ENCODE measurements at regions not wholly inside any gene's neighbourhood (a gene's known extent, or its start where the extent isn't known, plus 50 kb on each side); places are given as distances from the start of the nearest gene placed in this dataset.
A peak's percentile ranks its signal among the peaks of the same experiment; 100 is the strongest.

GRCh38 chr1:164480285-164480907 lies 78.6 kb upstream of the PBX1 start:
- H2BK5ac ChIP-seq (ENCODE audit: low read depth, low read length, poor library complexity, severe bottlenecking): no peak overlapping the region
- H3K27ac ChIP-seq (ENCODE audit: low read length, poor library complexity, severe bottlenecking): no peak overlapping the region
- H3K23ac ChIP-seq (ENCODE audit: low read length in 2 of 2): no peak overlapping the region
- H3K9me3 ChIP-seq (ENCODE audit: control insufficient read depth, low read length): no peaks in the 10 kb centered on the region
- WGBS: 100% methylated on average over 1 of the region's 1 CpG
- H3K14ac ChIP-seq (ENCODE audit: low read length in 2 of 2): no peak overlapping the region
- H2BK15ac ChIP-seq (ENCODE audit: low read depth, poor library complexity, severe bottlenecking): no peak overlapping the region
- H3K36me3 ChIP-seq (ENCODE audit: control insufficient read depth in 1 of 2, insufficient read depth in 2 of 2, low read depth in 1 of 2, low read length in 2 of 2): no peaks in the 10 kb centered on the region
- no peaks in the 10 kb centered on the region for H3K4me1 ChIP-seq (ENCODE audit: control insufficient read depth, insufficient read depth, low read depth, low read length)
- DNase-seq: no peak
- H3K4ac ChIP-seq (ENCODE audit: low read depth in 1 of 2, low read length in 2 of 2): no peak overlapping the region
- no peak overlapping the region for H4K8ac ChIP-seq (ENCODE audit: low read length)
- H4K91ac ChIP-seq (ENCODE audit: low read length): no peak overlapping the region
- no peak overlapping the region for H3K4me3 ChIP-seq (ENCODE audit: insufficient read depth in 1 of 2, low read depth in 1 of 2, low read length in 2 of 2)
- no peak overlapping the region for H2AK5ac ChIP-seq (ENCODE audit: low read length, severe bottlenecking)
- no peak overlapping the region for H3K9ac ChIP-seq (ENCODE audit: low read length)
- H2BK12ac ChIP-seq (ENCODE audit: low read length in 2 of 2): no peak overlapping the region
- H2AFZ ChIP-seq (ENCODE audit: low read depth, low read length): no peak overlapping the region
- no peak overlapping the region for H3K4me2 ChIP-seq (ENCODE audit: low read length, poor library complexity, severe bottlenecking)
- no peak overlapping the region for H3K18ac ChIP-seq (ENCODE audit: low read depth in 1 of 2, low read length in 2 of 2)
- H3K79me1 ChIP-seq (replicated peaks; ENCODE audit: low read length, poor library complexity, severe bottlenecking): no peaks in the 10 kb centered on the region
- H2BK120ac ChIP-seq (ENCODE audit: low read depth, low read length): no peak overlapping the region
- no peaks in the 10 kb centered on the region for H3K27me3 ChIP-seq (ENCODE audit: control insufficient read depth in 1 of 2, insufficient read depth in 1 of 2, low read length in 2 of 2)

- no peak overlapping the region for H2BK12ac ChIP-seq (ENCODE audit: low read length in 2 of 2)
- no peak overlapping the region for H3K23ac ChIP-seq (ENCODE audit: low read length in 2 of 2)
- H3K27ac ChIP-seq (ENCODE audit: low read length, poor library complexity, severe bottlenecking): no peak overlapping the region
- H3K18ac ChIP-seq (ENCODE audit: low read depth in 1 of 2, low read length in 2 of 2): no peak overlapping the region
- H3K4me3 ChIP-seq (ENCODE audit: insufficient read depth in 1 of 2, low read depth in 1 of 2, low read length in 2 of 2): no peak overlapping the region
- H3K4me1 ChIP-seq (ENCODE audit: control insufficient read depth, insufficient read depth, low read depth, low read length): no peaks in the 10 kb centered on the region
- 75% methylated on average over 3 of the region's 3 CpGs for WGBS
- H3K36me3 ChIP-seq (ENCODE audit: control insufficient read depth in 1 of 2, insufficient read depth in 2 of 2, low read depth in 1 of 2, low read length in 2 of 2): no peaks in the 10 kb centered on the region
- H4K91ac ChIP-seq (ENCODE audit: low read length): no peak overlapping the region
- no peak overlapping the region for H3K4ac ChIP-seq (ENCODE audit: low read depth in 1 of 2, low read length in 2 of 2)
- no peak overlapping the region for H2BK15ac ChIP-seq (ENCODE audit: low read depth, poor library complexity, severe bottlenecking)
- no peaks in the 10 kb centered on the region for H3K27me3 ChIP-seq (ENCODE audit: control insufficient read depth in 1 of 2, insufficient read depth in 1 of 2, low read length in 2 of 2)
- no peak overlapping the region for H3K4me2 ChIP-seq (ENCODE audit: low read length, poor library complexity, severe bottlenecking)
- no peaks in the 10 kb centered on the region for H3K9me3 ChIP-seq (ENCODE audit: control insufficient read depth, low read length)
- no peak for DNase-seq
- no peak overlapping the region for H2AK5ac ChIP-seq (ENCODE audit: low read length, severe bottlenecking)
- no peak overlapping the region for H3K9ac ChIP-seq (ENCODE audit: low read length)
- H2BK120ac ChIP-seq (ENCODE audit: low read depth, low read length): no peak overlapping the region
- no peak overlapping the region for H4K8ac ChIP-seq (ENCODE audit: low read length)
- H3K79me1 ChIP-seq (replicated peaks; ENCODE audit: low read length, poor library complexity, severe bottlenecking): no peaks in the 10 kb centered on the region
- H2BK5ac ChIP-seq (ENCODE audit: low read depth, low read length, poor library complexity, severe bottlenecking): no peak overlapping the region
- H3K14ac ChIP-seq (ENCODE audit: low read length in 2 of 2): no peak overlapping the region
- H2AFZ ChIP-seq (ENCODE audit: low read depth, low read length): no peak overlapping the region
These were observed 63.1 kb upstream of the PBX1 start for GRCh38 chr1:164495905-164496304.

- H3K9me3 ChIP-seq (ENCODE audit: control insufficient read depth, low read length): no peaks in the 10 kb centered on the region
- no peak overlapping the region for H3K4me2 ChIP-seq (ENCODE audit: low read length, poor library complexity, severe bottlenecking)
- H4K91ac ChIP-seq (ENCODE audit: low read length): no peak overlapping the region
- H3K4me1 ChIP-seq (ENCODE audit: control insufficient read depth, insufficient read depth, low read depth, low read length): no peaks in the 10 kb centered on the region
- H2AFZ ChIP-seq (ENCODE audit: low read depth, low read length): no peak overlapping the region
- 100% methylated on average over 2 of the region's 2 CpGs for WGBS
- H3K23ac ChIP-seq (ENCODE audit: low read length in 2 of 2): no peak overlapping the region
- no peaks in the 10 kb centered on the region for H3K79me1 ChIP-seq (replicated peaks; ENCODE audit: low read length, poor library complexity, severe bottlenecking)
- H3K4ac ChIP-seq (ENCODE audit: low read depth in 1 of 2, low read length in 2 of 2): no peak overlapping the region
- H3K27me3 ChIP-seq (ENCODE audit: control insufficient read depth in 1 of 2, insufficient read depth in 1 of 2, low read length in 2 of 2): no peaks in the 10 kb centered on the region
- no peak overlapping the region for H2BK5ac ChIP-seq (ENCODE audit: low read depth, low read length, poor library complexity, severe bottlenecking)
- H2BK15ac ChIP-seq (ENCODE audit: low read depth, poor library complexity, severe bottlenecking): no peak overlapping the region
- H3K4me3 ChIP-seq (ENCODE audit: insufficient read depth in 1 of 2, low read depth in 1 of 2, low read length in 2 of 2): no peak overlapping the region
- no peak for DNase-seq
- H3K14ac ChIP-seq (ENCODE audit: low read length in 2 of 2): no peak overlapping the region
- no peak overlapping the region for H2AK5ac ChIP-seq (ENCODE audit: low read length, severe bottlenecking)
- no peak overlapping the region for H4K8ac ChIP-seq (ENCODE audit: low read length)
- H3K27ac ChIP-seq (ENCODE audit: low read length, poor library complexity, severe bottlenecking): no peak overlapping the region
- no peaks in the 10 kb centered on the region for H3K36me3 ChIP-seq (ENCODE audit: control insufficient read depth in 1 of 2, insufficient read depth in 2 of 2, low read depth in 1 of 2, low read length in 2 of 2)
- H2BK120ac ChIP-seq (ENCODE audit: low read depth, low read length): no peak overlapping the region
- no peak overlapping the region for H2BK12ac ChIP-seq (ENCODE audit: low read length in 2 of 2)
- no peak overlapping the region for H3K18ac ChIP-seq (ENCODE audit: low read depth in 1 of 2, low read length in 2 of 2)
- H3K9ac ChIP-seq (ENCODE audit: low read length): no peak overlapping the region
These were observed 60.2 kb upstream of the PBX1 start for GRCh38 chr1:164498792-164499191.

- Histone ChIP-seq H3K9me3 (ENCODE audit: control insufficient read depth, low read length) (no peaks in the 10 kb centered on the region), H3K4me1 (ENCODE audit: control insufficient read depth, insufficient read depth, low read depth, low read length) (no peaks in the 10 kb centered on the region), H3K23ac (ENCODE audit: low read length in 2 of 2) (no peak overlapping the region), H2BK15ac (ENCODE audit: low read depth, poor library complexity, severe bottlenecking) (no peak overlapping the region), H2BK12ac (ENCODE audit: low read length in 2 of 2) (no peak overlapping the region), H4K91ac (ENCODE audit: low read length) (no peak overlapping the region), H3K14ac (ENCODE audit: low read length in 2 of 2) (no peak overlapping the region), H3K4ac (ENCODE audit: low read depth in 1 of 2, low read length in 2 of 2) (no peak overlapping the region), H4K8ac (ENCODE audit: low read length) (no peak overlapping the region), H3K27ac (ENCODE audit: low read length, poor library complexity, severe bottlenecking) (no peak overlapping the region), H3K27me3 (ENCODE audit: control insufficient read depth in 1 of 2, insufficient read depth in 1 of 2, low read length in 2 of 2) (no peaks in the 10 kb centered on the region), H2AFZ (ENCODE audit: low read depth, low read length) (no peak overlapping the region), H3K18ac (ENCODE audit: low read depth in 1 of 2, low read length in 2 of 2) (no peak overlapping the region), H3K79me1 (replicated peaks; ENCODE audit: low read length, poor library complexity, severe bottlenecking) (no peaks in the 10 kb centered on the region), H2BK5ac (ENCODE audit: low read depth, low read length, poor library complexity, severe bottlenecking) (no peak overlapping the region), H3K4me2 (ENCODE audit: low read length, poor library complexity, severe bottlenecking) (no peak overlapping the region), H3K36me3 (ENCODE audit: control insufficient read depth in 1 of 2, insufficient read depth in 2 of 2, low read depth in 1 of 2, low read length in 2 of 2) (no peaks in the 10 kb centered on the region), H2BK120ac (ENCODE audit: low read depth, low read length) (no peak overlapping the region), H2AK5ac (ENCODE audit: low read length, severe bottlenecking) (no peak overlapping the region), H3K4me3 (ENCODE audit: insufficient read depth in 1 of 2, low read depth in 1 of 2, low read length in 2 of 2) (no peak overlapping the region), H3K9ac (ENCODE audit: low read length) (no peak overlapping the region)
- WGBS: no CpG with 5 or more reads among the region's 1 CpG
- DNase-seq: peak; percentile 49
These were observed 54.2 kb upstream of the PBX1 start for GRCh38 chr1:164504749-164505148.

Measured in mesenchymal stem cell (in vitro differentiated cells and primary cell).